ENCODE measurements at regions not wholly inside any gene's neighbourhood (a gene's known extent, or its start where the extent isn't known, plus 50 kb on each side); places are given as distances from the start of the nearest gene placed in this dataset.

GRCh38 chr3:170772175-170772574 is 97.8 kb downstream of the RPL22L1 start:
- no peak overlapping the region for H3K4me3 ChIP-seq (ENCODE audit: low read length in 2 of 2)
- H3K4me3 Mint-ChIP-seq: no peak overlapping the region
- no peaks in the 10 kb centered on the region for H3K36me3 ChIP-seq (ENCODE audit: insufficient read depth, low read length)
- H3K27ac Mint-ChIP-seq: no peak overlapping the region
- POLR2A ChIA-PET (ENCODE audit: partially characterized antibody): no interaction called here
- H3K27me3 Mint-ChIP-seq: peaks cover 0 to 5% of the 10 kb centered on the region in 2 donors
- peaks cover 0 to 1% (median 0%) of the 10 kb centered on the region in 8 donors for H3K9me3 Mint-ChIP-seq
- H3K27ac ChIP-seq (ENCODE audit: low read depth, low read length): no peak overlapping the region
- DNase-seq: no peak
- peaks cover 0 to 2% (median 0%) of the 10 kb centered on the region in 4 donors for H3K4me1 Mint-ChIP-seq
- no peaks in the 10 kb centered on the region for H3K27me3 ChIP-seq (ENCODE audit: insufficient read depth, low read length)
- CTCF ChIA-PET (ENCODE audit: partially characterized antibody): no interaction called here
- no peaks in the 10 kb centered on the region for H3K4me1 ChIP-seq (ENCODE audit: insufficient read depth, low read length)
- intact Hi-C loops (cut with micrococcal nuclease): no loop called here
- no peaks in the 10 kb centered on the region for H3K36me3 Mint-ChIP-seq
- H3K9me3 ChIP-seq (ENCODE audit: control insufficient read depth in 1 of 2, low read length in 2 of 2): no peaks in the 10 kb centered on the region

DNA sequence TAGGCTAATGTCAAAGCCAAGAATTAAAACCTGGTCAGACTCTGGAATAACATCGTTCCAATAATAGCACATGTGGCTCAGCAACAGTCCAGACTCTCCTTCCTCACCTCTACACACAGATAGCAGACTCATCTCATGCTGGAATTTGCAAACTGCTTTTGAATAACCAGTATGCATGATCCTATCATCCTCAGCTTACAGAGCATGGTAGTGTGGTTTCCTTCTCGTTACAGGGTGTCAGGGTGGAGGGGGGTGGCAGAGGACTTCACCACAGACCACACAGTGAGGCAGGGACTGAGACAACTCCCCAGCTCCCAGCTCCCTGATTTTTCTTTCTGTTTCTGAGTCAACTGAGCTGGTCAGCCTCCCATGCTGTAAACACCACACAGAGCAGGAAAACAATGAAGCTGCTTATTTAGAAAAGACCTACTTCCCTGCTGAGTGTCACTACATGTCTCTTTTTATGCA is 101.6 kb downstream of the RPL22L1 start:
- peaks cover 0 to 2% (median 0%) of the 10 kb centered on the region in 4 donors for H3K4me1 Mint-ChIP-seq
- H3K9me3 Mint-ChIP-seq: no peaks in the 10 kb centered on the region
- no peaks in the 10 kb centered on the region for H3K36me3 Mint-ChIP-seq
- intact Hi-C loops (cut with micrococcal nuclease): no loop called here
- no peaks in the 10 kb centered on the region for H3K27me3 ChIP-seq (ENCODE audit: insufficient read depth, low read length)
- H3K9me3 ChIP-seq (ENCODE audit: control insufficient read depth in 1 of 2, low read length in 2 of 2): no peaks in the 10 kb centered on the region
- H3K36me3 ChIP-seq (ENCODE audit: insufficient read depth, low read length): no peaks in the 10 kb centered on the region
- H3K27ac Mint-ChIP-seq: no peak overlapping the region
- no peak overlapping the region for H3K4me3 Mint-ChIP-seq
- POLR2A ChIA-PET (ENCODE audit: partially characterized antibody): no interaction called here
- DNase-seq: no peak
- no peaks in the 10 kb centered on the region for H3K4me1 ChIP-seq (ENCODE audit: insufficient read depth, low read length)
- H3K27ac ChIP-seq (ENCODE audit: low read depth, low read length): no peak overlapping the region
- no peak overlapping the region for H3K4me3 ChIP-seq (ENCODE audit: low read length in 2 of 2)
- H3K27me3 Mint-ChIP-seq: peaks cover 0 to 4% of the 10 kb centered on the region in 2 donors
- CTCF ChIA-PET (ENCODE audit: partially characterized antibody): no interaction called here

DNA sequence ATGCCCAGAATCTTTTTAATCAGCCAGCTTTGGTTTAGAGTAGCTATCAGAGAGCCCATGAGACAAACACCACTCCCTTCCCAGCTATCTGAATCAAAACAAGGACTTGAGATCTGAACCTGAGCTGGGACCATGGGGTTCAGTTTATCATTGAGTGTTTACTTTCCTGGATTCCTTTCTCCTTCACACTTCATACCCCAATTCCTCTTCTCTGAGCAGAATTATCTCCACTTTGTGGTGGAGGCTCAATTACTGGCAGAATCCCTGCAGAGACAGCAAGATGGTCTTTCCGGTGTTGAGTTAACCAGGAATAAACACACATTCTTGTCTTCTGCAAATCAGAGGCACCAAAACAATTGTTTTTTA is 102.4 kb downstream of the RPL22L1 start:
- intact Hi-C loops (cut with micrococcal nuclease): no loop called here
- POLR2A ChIA-PET (ENCODE audit: partially characterized antibody): no interaction called here
- no peak overlapping the region for H3K27ac Mint-ChIP-seq

GRCh38 chr3:170766823-170767575 is 103.0 kb downstream of the RPL22L1 start:
- Histone ChIP-seq H3K4me1 (ENCODE audit: insufficient read depth, low read length) (no peaks in the 10 kb centered on the region), H3K27ac (ENCODE audit: low read depth, low read length) (no peak overlapping the region), H3K4me3 (ENCODE audit: low read length in 2 of 2) (no peak overlapping the region), H3K9me3 (ENCODE audit: control insufficient read depth in 1 of 2, low read length in 2 of 2) (no peaks in the 10 kb centered on the region), H3K27me3 (ENCODE audit: insufficient read depth, low read length) (no peaks in the 10 kb centered on the region), H3K36me3 (ENCODE audit: insufficient read depth, low read length) (no peaks in the 10 kb centered on the region)
- Mint-ChIP-seq H3K36me3 (no peaks in the 10 kb centered on the region), H3K27me3 (peaks cover 0 to 3% of the 10 kb centered on the region in 2 donors), H3K4me3 (no peak overlapping the region), H3K27ac (no peak overlapping the region), H3K4me1 (peaks cover 0 to 2% (median 0%) of the 10 kb centered on the region in 4 donors), H3K9me3 (no peaks in the 10 kb centered on the region)
- ChIA-PET CTCF (ENCODE audit: partially characterized antibody) (no interaction called here), POLR2A (ENCODE audit: partially characterized antibody) (no interaction called here)
- DNase-seq: no peak
- intact Hi-C loops (cut with micrococcal nuclease): no loop called here

More for the DNA sequence above, 102.4 kb downstream of the RPL22L1 start:
- Mint-ChIP-seq H3K4me1 (peaks cover 0 to 2% (median 0%) of the 10 kb centered on the region in 4 donors), H3K36me3 (no peaks in the 10 kb centered on the region), H3K4me3 (no peak overlapping the region), H3K27me3 (peaks cover 0 to 3% of the 10 kb centered on the region in 2 donors), H3K9me3 (no peaks in the 10 kb centered on the region)
- Histone ChIP-seq H3K36me3 (ENCODE audit: insufficient read depth, low read length) (no peaks in the 10 kb centered on the region), H3K27me3 (ENCODE audit: insufficient read depth, low read length) (no peaks in the 10 kb centered on the region), H3K4me3 (ENCODE audit: low read length in 2 of 2) (no peak overlapping the region), H3K4me1 (ENCODE audit: insufficient read depth, low read length) (no peaks in the 10 kb centered on the region), H3K9me3 (ENCODE audit: control insufficient read depth in 1 of 2, low read length in 2 of 2) (no peaks in the 10 kb centered on the region), H3K27ac (ENCODE audit: low read depth, low read length) (no peak overlapping the region)
- CTCF ChIA-PET (ENCODE audit: partially characterized antibody): no interaction called here
- DNase-seq: no peak

DNA sequence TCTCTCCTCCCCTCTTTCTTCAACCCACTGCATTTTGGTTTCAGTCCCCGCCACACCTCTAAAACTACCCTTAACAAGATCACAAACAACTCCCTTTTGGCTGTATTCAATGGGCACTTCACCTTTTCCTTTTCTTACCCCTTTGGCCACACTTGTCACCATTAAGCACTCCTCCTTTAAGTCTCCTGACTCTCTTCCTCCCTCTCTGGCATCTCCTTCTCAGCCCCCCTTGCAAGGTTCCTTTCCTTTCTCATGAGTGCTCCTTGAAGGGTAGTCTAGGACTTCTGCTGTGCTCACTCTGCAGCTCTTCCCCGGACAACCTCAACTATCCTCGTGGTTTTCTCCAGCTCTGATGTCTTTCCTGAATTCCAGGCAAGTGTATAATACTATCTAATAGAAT is 103.7 kb downstream of the RPL22L1 start:
- no peaks in the 10 kb centered on the region for H3K36me3 ChIP-seq (ENCODE audit: insufficient read depth, low read length)
- Mint-ChIP-seq H3K4me3 (no peak overlapping the region), H3K27ac (no peak overlapping the region), H3K9me3 (no peaks in the 10 kb centered on the region), H3K4me1 (peaks cover 0 to 2% (median 0%) of the 10 kb centered on the region in 4 donors), H3K27me3 (peaks cover 0 to 2% of the 10 kb centered on the region in 2 donors), H3K36me3 (no peaks in the 10 kb centered on the region)
- H3K4me3 ChIP-seq (ENCODE audit: low read length in 2 of 2): no peak overlapping the region
- intact Hi-C loops (cut with micrococcal nuclease): no loop called here
- no peaks in the 10 kb centered on the region for H3K9me3 ChIP-seq (ENCODE audit: control insufficient read depth in 1 of 2, low read length in 2 of 2)
- no peaks in the 10 kb centered on the region for H3K4me1 ChIP-seq (ENCODE audit: insufficient read depth, low read length)
- ChIA-PET POLR2A (ENCODE audit: partially characterized antibody) (no interaction called here), CTCF (ENCODE audit: partially characterized antibody) (no interaction called here)
- no peak overlapping the region for H3K27ac ChIP-seq (ENCODE audit: low read depth, low read length)
- DNase-seq: no peak
- no peaks in the 10 kb centered on the region for H3K27me3 ChIP-seq (ENCODE audit: insufficient read depth, low read length)

GRCh38 chr3:170765419-170766078 is 104.4 kb downstream of the RPL22L1 start:
- Mint-ChIP-seq H3K9me3 (no peaks in the 10 kb centered on the region), H3K4me3 (no peak overlapping the region), H3K36me3 (no peaks in the 10 kb centered on the region), H3K27ac (no peak overlapping the region), H3K27me3 (peaks cover 0 to 2% of the 10 kb centered on the region in 2 donors), H3K4me1 (peaks cover 0 to 2% (median 0%) of the 10 kb centered on the region in 4 donors)
- no peak overlapping the region for H3K4me3 ChIP-seq (ENCODE audit: low read length in 2 of 2)
- H3K4me1 ChIP-seq (ENCODE audit: insufficient read depth, low read length): no peaks in the 10 kb centered on the region
- intact Hi-C loops (cut with micrococcal nuclease): no loop called here
- no peaks in the 10 kb centered on the region for H3K9me3 ChIP-seq (ENCODE audit: control insufficient read depth in 1 of 2, low read length in 2 of 2)
- ChIA-PET CTCF (ENCODE audit: partially characterized antibody) (interaction anchor here (0.8 kb wide), 1 partner anchor 46 kb away, joined by 3 read pairs; no protein-coding TSS in a partner anchor), POLR2A (ENCODE audit: partially characterized antibody) (no interaction called here)
- no peaks in the 10 kb centered on the region for H3K36me3 ChIP-seq (ENCODE audit: insufficient read depth, low read length)
- DNase-seq: no peak
- no peak overlapping the region for H3K27ac ChIP-seq (ENCODE audit: low read depth, low read length)
- H3K27me3 ChIP-seq (ENCODE audit: insufficient read depth, low read length): no peaks in the 10 kb centered on the region

DNA sequence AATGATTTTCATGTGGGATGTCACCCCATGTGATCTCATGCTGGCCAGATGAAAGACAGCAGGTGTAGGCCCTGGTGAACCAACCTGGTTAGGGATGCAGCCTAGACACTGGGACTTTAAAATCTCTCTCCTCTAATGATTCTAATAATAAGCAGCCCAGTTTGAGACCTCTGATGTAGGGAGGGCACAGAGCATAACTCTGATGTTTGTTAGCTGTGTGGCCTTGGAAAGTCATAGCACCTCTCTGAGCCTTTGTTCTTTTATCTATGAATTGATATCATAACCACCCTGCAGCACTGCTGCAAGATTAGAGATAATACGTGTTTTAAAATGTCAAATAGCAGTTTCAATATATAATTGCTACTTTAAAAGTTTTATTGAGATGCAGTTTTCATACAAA is 106.0 kb downstream of the RPL22L1 start:
- no peak overlapping the region for H3K4me3 Mint-ChIP-seq
- no peak overlapping the region for H3K4me3 ChIP-seq (ENCODE audit: low read length in 2 of 2)
- no peak overlapping the region for H3K27ac ChIP-seq (ENCODE audit: low read depth, low read length)
- H3K9me3 Mint-ChIP-seq: no peaks in the 10 kb centered on the region
- H3K4me1 Mint-ChIP-seq: peaks cover 0 to 2% (median 0%) of the 10 kb centered on the region in 4 donors
- H3K36me3 Mint-ChIP-seq: no peaks in the 10 kb centered on the region
- no peaks in the 10 kb centered on the region for H3K9me3 ChIP-seq (ENCODE audit: control insufficient read depth in 1 of 2, low read length in 2 of 2)
- H3K27me3 Mint-ChIP-seq: peaks cover 2% of the 10 kb centered on the region in 2 donors
- H3K27me3 ChIP-seq (ENCODE audit: insufficient read depth, low read length): no peaks in the 10 kb centered on the region
- no peaks in the 10 kb centered on the region for H3K36me3 ChIP-seq (ENCODE audit: insufficient read depth, low read length)
- POLR2A ChIA-PET (ENCODE audit: partially characterized antibody): no interaction called here
- intact Hi-C loops (cut with micrococcal nuclease): no loop called here
- no peak overlapping the region for H3K27ac Mint-ChIP-seq
- H3K4me1 ChIP-seq (ENCODE audit: insufficient read depth, low read length): no peaks in the 10 kb centered on the region
- no peak for DNase-seq
- CTCF ChIA-PET (ENCODE audit: partially characterized antibody): no interaction called here

Data from CD4-positive, alpha-beta memory T cell (primary cell).